Chondrocyte (in vitro differentiated cells): ENCODE measurements at regions not wholly inside any gene's neighbourhood (a gene's known extent, or its start where the extent isn't known, plus 50 kb on each side); places are given as distances from the start of the nearest gene placed in this dataset.

ENCODE experiments used
- DNase-seq: peaks from one replicate; pipeline ENCODE4 v3.0.0; 2021; ENCODE audit warnings: mixed read lengths, low spot score
- H3K27ac Mint-ChIP-seq: one replicate; pipeline ENCODE4 v1.8.0; 2021; ENCODE audit warnings: mild to moderate bottlenecking, moderate library complexity, mixed read lengths; ENCODE audit not compliant: unreplicated experiment
- H3K27me3 Mint-ChIP-seq: 2 replicates; pipeline ENCODE4 v1.8.0; 2021; ENCODE audit warnings: low read depth, mixed read lengths
- H3K36me3 Mint-ChIP-seq: 2 replicates; pipeline ENCODE4 v1.8.0; 2021; ENCODE audit warnings: low read depth, mixed read lengths
- H3K4me1 Mint-ChIP-seq: 2 replicates; pipeline ENCODE4 v1.8.0; 2021; ENCODE audit warnings: low read depth, mild to moderate bottlenecking, mixed read lengths
- H3K4me3 Mint-ChIP-seq: one replicate; pipeline ENCODE4 v1.8.0; 2021; ENCODE audit warnings: mild to moderate bottlenecking, moderate library complexity, mixed read lengths; ENCODE audit not compliant: unreplicated experiment
- H3K9me3 Mint-ChIP-seq: 2 replicates; pipeline ENCODE4 v1.8.0; 2021; ENCODE audit warnings: low read depth, mixed read lengths
- CTCF ChIP-seq: fragments of 200-600 bp; sonication (generic); IDR thresholded peaks from 2 replicates; pipeline ENCODE4 v1.5.0; 2021; ENCODE audit warnings: antibody characterized with exemption, mild to moderate bottlenecking, moderate library complexity

GRCh38 chr22:22420580-22420979 lies 88.0 kb downstream of the ZNF280B start:
- TF ChIP-seq CTCF, result no peak
- Mint-ChIP-seq H3K4me3 (no peak overlapping the region), H3K27ac (no peak overlapping the region), H3K9me3 (peaks cover 6% of the 10 kb centered on the region), H3K4me1 (no peaks in the 10 kb centered on the region), H3K27me3 (peaks cover 72% of the 10 kb centered on the region), H3K36me3 (no peaks in the 10 kb centered on the region)
- no peak for DNase-seq

DNA sequence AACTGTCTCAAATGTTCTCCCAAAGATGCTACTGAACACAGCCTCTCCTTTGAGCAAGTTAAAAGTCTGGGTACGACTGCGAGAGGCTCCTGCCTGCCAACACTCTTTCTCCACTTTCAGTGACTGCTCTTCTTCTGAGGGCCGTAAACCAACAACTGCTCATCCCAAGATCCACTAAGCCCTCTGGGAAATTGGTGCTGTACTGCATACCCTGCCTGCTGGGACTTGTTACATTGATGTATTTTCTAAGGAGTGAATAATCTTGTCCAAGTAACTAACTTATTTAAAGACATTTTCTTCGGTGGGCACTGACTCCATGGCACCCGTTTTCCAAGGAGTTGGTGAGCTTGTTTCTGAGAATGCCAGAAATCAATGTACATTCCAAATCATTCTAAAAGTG lies 87.2 kb downstream of the ZNF280B start:
- no peak overlapping the region for H3K4me3 Mint-ChIP-seq
- no peaks in the 10 kb centered on the region for H3K36me3 Mint-ChIP-seq
- no peak overlapping the region for H3K27ac Mint-ChIP-seq
- no peaks in the 10 kb centered on the region for H3K4me1 Mint-ChIP-seq
- TF ChIP-seq CTCF, result no peak
- H3K27me3 Mint-ChIP-seq, result peaks cover 69% of the 10 kb centered on the region
- H3K9me3 Mint-ChIP-seq, result peaks cover 6% of the 10 kb centered on the region
- no peak for DNase-seq

- Mint-ChIP-seq H3K27me3 (peaks cover 70% of the 10 kb centered on the region), H3K36me3 (no peaks in the 10 kb centered on the region), H3K27ac (no peak overlapping the region), H3K4me3 (no peak overlapping the region), H3K4me1 (no peaks in the 10 kb centered on the region), H3K9me3 (peaks cover 6% of the 10 kb centered on the region)
- peak; percentile 83 for TF ChIP-seq CTCF
- no peak for DNase-seq
Observed at GRCh38 chr22:22422629-22423112, 85.9 kb downstream of the ZNF280B start.

GRCh38 chr22:22423681-22424080 lies 84.9 kb downstream of the ZNF280B start:
- H3K36me3 Mint-ChIP-seq, result no peaks in the 10 kb centered on the region
- H3K27me3 Mint-ChIP-seq, result peaks cover 71% of the 10 kb centered on the region
- H3K9me3 Mint-ChIP-seq, result peaks cover 3% of the 10 kb centered on the region
- TF ChIP-seq CTCF, result no peak
- no peak overlapping the region for H3K4me3 Mint-ChIP-seq
- H3K27ac Mint-ChIP-seq, result no peak overlapping the region
- no peaks in the 10 kb centered on the region for H3K4me1 Mint-ChIP-seq
- DNase-seq, result no peak

GRCh38 chr22:22424210-22424800 lies 84.2 kb downstream of the ZNF280B start:
- Mint-ChIP-seq H3K36me3 (no peaks in the 10 kb centered on the region), H3K4me3 (no peak overlapping the region), H3K27me3 (peaks cover 69% of the 10 kb centered on the region), H3K27ac (no peak overlapping the region), H3K9me3 (no peaks in the 10 kb centered on the region), H3K4me1 (no peaks in the 10 kb centered on the region)
- no peak for DNase-seq
- TF ChIP-seq CTCF, result no peak
